Amniotic epithelial cell (primary cell): ENCODE measurements at regions not wholly inside any gene's neighbourhood (a gene's known extent, or its start where the extent isn't known, plus 50 kb on each side); places are given as distances from the start of the nearest gene placed in this dataset.
A peak's percentile ranks its signal among the peaks of the same experiment; 100 is the strongest.

Experiments
- DNase-seq: peaks from one replicate; pipeline ENCODE4 v3.0.0-alpha.2; 2010; ENCODE audit warnings: low read depth

- no peak for DNase-seq
Observed at GRCh38 chr10:57535306-57535705, 732.4 kb downstream of the IPMK start.

GRCh38 chr10:57513637-57514036 lies 754.1 kb downstream of the IPMK start:
- no peak for DNase-seq

GRCh38 chr10:57507788-57508187 lies 759.9 kb downstream of the IPMK start:
- no peak for DNase-seq

- no peak for DNase-seq
Observed at GRCh38 chr10:57506414-57507094, 761.1 kb downstream of the IPMK start.

GRCh38 chr10:57494486-57494885 lies 773.2 kb downstream of the IPMK start:
- DNase-seq, result no peak

GRCh38 chr10:57482259-57482658 lies 785.4 kb downstream of the IPMK start:
- DNase-seq, result no peak

GRCh38 chr10:57472823-57473619 lies 794.7 kb downstream of the IPMK start:
- peak; percentile 15 for DNase-seq

GRCh38 chr10:57468894-57469432 lies 798.7 kb downstream of the IPMK start:
- no peak for DNase-seq

- DNase-seq, result no peak
Observed at GRCh38 chr10:57465155-57465554, 802.5 kb downstream of the IPMK start.

- no peak for DNase-seq
Observed at GRCh38 chr10:57460540-57460939, 807.2 kb downstream of the IPMK start.

- DNase-seq, result no peak
Observed at GRCh38 chr10:57457972-57458512, 809.7 kb downstream of the IPMK start.

GRCh38 chr10:57430376-57430775 lies 837.3 kb downstream of the IPMK start:
- DNase-seq, result no peak

- DNase-seq, result no peak
Observed at GRCh38 chr10:57420881-57421280, 846.8 kb downstream of the IPMK start.

GRCh38 chr10:57418476-57418875 lies 849.2 kb downstream of the IPMK start:
- no peak for DNase-seq

GRCh38 chr10:57395923-57396322 lies 871.8 kb downstream of the IPMK start:
- no peak for DNase-seq

GRCh38 chr10:57367412-57367811 lies 900.3 kb downstream of the IPMK start:
- no peak for DNase-seq

- DNase-seq, result no peak
Observed at GRCh38 chr10:57362811-57363210, 904.9 kb downstream of the IPMK start.

- DNase-seq, result no peak
Observed at GRCh38 chr10:57353403-57354003, 914.2 kb downstream of the IPMK start.

- no peak for DNase-seq
Observed at GRCh38 chr10:57351076-57351475, 916.6 kb downstream of the IPMK start.

- DNase-seq, result no peak
Observed at GRCh38 chr10:57341294-57341693, 926.4 kb downstream of the IPMK start.

- DNase-seq, result peak; percentile 32
Observed at GRCh38 chr10:57338823-57339558, 928.7 kb downstream of the IPMK start.

- no peak for DNase-seq
Observed at GRCh38 chr10:57336865-57337264, 930.8 kb downstream of the IPMK start.
